ENCODE measurements at regions not wholly inside any gene's neighbourhood (a gene's known extent, or its start where the extent isn't known, plus 50 kb on each side); places are given as distances from the start of the nearest gene placed in this dataset.
"Not testable (repeated sequence)": the region's sequence is repeated elsewhere in the genome, so short reads cannot be mapped to it uniquely, and the experiment has no call there.

- DNase-seq (no peak), ATAC-seq (no peak)
- H3K4me3 Mint-ChIP-seq = no peak overlapping the region
- H3K27me3 Mint-ChIP-seq = peaks cover 2% of the 10 kb centered on the region
- POLR2A ChIA-PET = no interaction called here
- H3K36me3 Mint-ChIP-seq (ENCODE audit: low read depth) = no peaks in the 10 kb centered on the region
- no peak overlapping the region for H3K27ac Mint-ChIP-seq
- H3K4me1 Mint-ChIP-seq = no peaks in the 10 kb centered on the region
- CTCF ChIA-PET = no interaction called here
- intact Hi-C loops (cut with DNase I, micrococcal nuclease) = no loop called here
- H3K9me3 Mint-ChIP-seq (ENCODE audit: low read depth) = peaks cover 4% of the 10 kb centered on the region
Measured at GRCh38 chr7:48992816-48993215, 68.5 kb downstream of the CDC14C start.

- ChIA-PET POLR2A (no interaction called here), CTCF (interaction anchor here (0.6 to 1.6 kb wide), 3 partner anchors 10 to 318 kb away, joined by 3 read pairs; no protein-coding TSS in a partner anchor)
- Mint-ChIP-seq H3K27ac (no peak overlapping the region), H3K4me3 (no peak overlapping the region), H3K27me3 (no peaks in the 10 kb centered on the region), H3K4me1 (no peaks in the 10 kb centered on the region), H3K9me3 (ENCODE audit: low read depth) (peaks cover 13% of the 10 kb centered on the region), H3K36me3 (ENCODE audit: low read depth) (no peaks in the 10 kb centered on the region)
- DNase-seq (peak; percentile 45), ATAC-seq (peak; percentile 61)
- intact Hi-C loops (cut with DNase I, micrococcal nuclease) = loop anchor here in 1 of 2 experiments (1.0 to 5.0 kb wide), 3 partner anchors 166 to 851 kb away; no protein-coding TSS in a partner anchor
Measured at GRCh38 chr7:49001610-49002033, 77.3 kb downstream of the CDC14C start.

DNA sequence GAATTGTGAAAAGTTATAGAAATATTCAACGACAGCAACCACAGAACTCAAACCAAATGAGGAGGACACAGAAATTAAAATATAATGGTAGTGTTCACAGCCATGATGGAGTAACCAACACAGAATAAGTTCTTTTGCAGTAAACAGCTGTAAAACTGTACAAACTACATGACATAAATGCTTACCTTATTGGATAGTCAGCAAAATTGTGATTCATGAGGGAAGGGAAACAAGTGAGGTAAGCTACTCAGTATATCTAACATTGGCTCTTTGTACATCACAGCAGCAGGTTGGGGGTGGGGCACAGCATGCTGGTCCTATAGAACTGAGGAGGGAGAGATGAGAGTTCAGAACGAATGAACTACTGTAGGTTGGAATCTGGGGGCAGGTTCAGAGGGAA lies 86.4 kb downstream of the CDC14C start:
- intact Hi-C loops (cut with DNase I, micrococcal nuclease) = no loop called here

GRCh38 chr7:49014870-49015269 lies 90.5 kb downstream of the CDC14C start:
- Mint-ChIP-seq H3K4me3 (no peak overlapping the region), H3K27me3 (no peaks in the 10 kb centered on the region), H3K4me1 (no peaks in the 10 kb centered on the region), H3K36me3 (ENCODE audit: low read depth) (no peaks in the 10 kb centered on the region), H3K9me3 (ENCODE audit: low read depth) (peaks cover 8% of the 10 kb centered on the region), H3K27ac (no peak overlapping the region)
- ChIA-PET POLR2A (no interaction called here), CTCF (no interaction called here)
- intact Hi-C loops (cut with DNase I, micrococcal nuclease) = no loop called here
- ATAC-seq (no peak), DNase-seq (no peak)

More for the DNA sequence above, 86.4 kb downstream of the CDC14C start:
- ATAC-seq (no peak), DNase-seq (no peak)
- H3K36me3 Mint-ChIP-seq (ENCODE audit: low read depth) = no peaks in the 10 kb centered on the region
- H3K4me1 Mint-ChIP-seq = no peaks in the 10 kb centered on the region
- ChIA-PET POLR2A (no interaction called here), CTCF (interaction anchor here (0.9 kb wide), 1 partner anchor 9 kb away, joined by 3 read pairs; no protein-coding TSS in a partner anchor)
- no peaks in the 10 kb centered on the region for H3K27me3 Mint-ChIP-seq
- no peak overlapping the region for H3K27ac Mint-ChIP-seq
- no peak overlapping the region for H3K4me3 Mint-ChIP-seq
- H3K9me3 Mint-ChIP-seq (ENCODE audit: low read depth) = peaks cover 14% of the 10 kb centered on the region

DNA sequence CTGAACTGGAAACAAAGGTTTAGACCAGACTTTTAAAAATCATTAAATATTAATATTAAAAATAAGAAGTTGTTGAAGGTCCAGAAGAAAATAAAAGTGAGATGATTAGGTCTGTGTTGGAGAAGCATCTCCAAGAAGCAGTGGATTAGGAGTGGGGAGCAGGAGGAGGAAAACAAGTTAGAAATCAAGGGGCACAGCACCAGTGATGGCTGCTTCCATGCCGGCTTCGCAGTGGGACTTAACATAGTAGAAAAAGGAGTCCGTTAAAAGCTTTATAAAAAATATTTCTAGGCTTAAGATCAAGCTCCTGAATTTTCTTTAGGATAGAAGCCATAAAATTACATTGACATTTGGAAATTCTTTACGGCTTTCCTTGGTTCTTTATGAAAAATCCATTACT lies 95.8 kb downstream of the CDC14C start:
- Mint-ChIP-seq H3K4me3 (no peak overlapping the region), H3K9me3 (ENCODE audit: low read depth) (peaks cover 4% of the 10 kb centered on the region), H3K4me1 (no peaks in the 10 kb centered on the region), H3K27me3 (no peaks in the 10 kb centered on the region), H3K27ac (no peak overlapping the region), H3K36me3 (ENCODE audit: low read depth) (no peaks in the 10 kb centered on the region)
- POLR2A ChIA-PET = no interaction called here
- intact Hi-C loops (cut with DNase I, micrococcal nuclease) = no loop called here
- CTCF ChIA-PET = no interaction called here
- ATAC-seq (no peak), DNase-seq (no peak)

DNA sequence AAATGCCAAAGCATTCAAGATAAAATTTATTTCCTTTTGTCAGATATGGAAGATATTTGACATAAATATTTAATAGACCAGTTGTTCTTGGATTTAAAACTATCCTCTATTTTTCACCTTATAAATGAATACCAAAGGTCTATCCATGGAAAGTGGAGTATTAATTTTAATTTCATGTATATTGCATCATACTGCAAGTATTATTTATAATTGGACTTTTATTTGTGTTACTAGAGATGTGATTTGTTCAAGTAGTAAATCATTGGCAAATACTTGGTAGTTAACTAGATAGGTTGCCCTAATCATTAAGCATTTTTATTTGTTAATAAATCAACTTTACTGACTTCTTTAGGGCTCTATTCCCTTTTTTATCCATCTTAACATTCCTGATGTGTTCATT lies 98.1 kb downstream of the CDC14C start:
- H3K9me3 Mint-ChIP-seq (ENCODE audit: low read depth) = no peaks in the 10 kb centered on the region
- CTCF ChIA-PET = interaction anchor here (1.1 kb wide), 1 partner anchor 9 kb away, joined by 6 read pairs; no protein-coding TSS in a partner anchor
- DNase-seq = no peak
- POLR2A ChIA-PET = no interaction called here
- H3K36me3 Mint-ChIP-seq (ENCODE audit: low read depth) = no peaks in the 10 kb centered on the region
- no peaks in the 10 kb centered on the region for H3K27me3 Mint-ChIP-seq
- intact Hi-C loops (cut with DNase I, micrococcal nuclease) = no loop called here
- no peak overlapping the region for H3K4me3 Mint-ChIP-seq
- ATAC-seq = no peak
- H3K27ac Mint-ChIP-seq = no peak overlapping the region
- no peaks in the 10 kb centered on the region for H3K4me1 Mint-ChIP-seq

GRCh38 chr7:49023345-49024328 lies 99.3 kb downstream of the CDC14C start:
- ATAC-seq (no peak), DNase-seq (no peak)
- intact Hi-C loops (cut with DNase I, micrococcal nuclease) = no loop called here
- H3K9me3 Mint-ChIP-seq (ENCODE audit: low read depth) = no peaks in the 10 kb centered on the region
- POLR2A ChIA-PET = no interaction called here
- no peaks in the 10 kb centered on the region for H3K4me1 Mint-ChIP-seq
- no peaks in the 10 kb centered on the region for H3K36me3 Mint-ChIP-seq (ENCODE audit: low read depth)
- CTCF ChIA-PET = no interaction called here
- H3K4me3 Mint-ChIP-seq = no peak overlapping the region
- H3K27ac Mint-ChIP-seq = no peak overlapping the region
- H3K27me3 Mint-ChIP-seq = no peaks in the 10 kb centered on the region

DNA sequence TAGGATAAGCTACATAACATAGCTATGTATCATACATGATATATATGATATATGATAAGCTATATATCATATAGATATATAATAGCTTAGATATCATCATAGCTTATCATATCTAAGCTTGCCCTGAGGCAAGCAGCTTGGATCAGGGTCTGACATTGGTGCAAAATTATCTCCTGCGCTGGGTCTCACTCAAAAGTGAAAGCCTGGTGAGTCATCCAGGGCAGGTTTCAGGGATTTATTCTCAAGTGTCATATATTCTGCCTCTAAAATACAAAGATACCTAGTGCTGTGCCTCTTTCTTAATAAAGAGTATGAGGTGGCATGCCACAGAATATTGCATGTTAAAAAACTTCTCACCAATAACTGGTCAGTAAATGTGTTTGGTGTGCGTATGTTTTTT lies 105.9 kb downstream of the CDC14C start:
- CTCF ChIA-PET = interaction anchor here (2.4 kb wide), 1 partner anchor 8 kb away, joined by 6 read pairs; no protein-coding TSS in a partner anchor
- H3K4me3 Mint-ChIP-seq = no peak overlapping the region
- no peaks in the 10 kb centered on the region for H3K36me3 Mint-ChIP-seq (ENCODE audit: low read depth)
- ATAC-seq (no peak), DNase-seq (no peak)
- no peaks in the 10 kb centered on the region for H3K4me1 Mint-ChIP-seq
- no peaks in the 10 kb centered on the region for H3K27me3 Mint-ChIP-seq
- peaks cover 1% of the 10 kb centered on the region for H3K9me3 Mint-ChIP-seq (ENCODE audit: low read depth)
- POLR2A ChIA-PET = no interaction called here
- intact Hi-C loops (cut with DNase I, micrococcal nuclease) = no loop called here
- H3K27ac Mint-ChIP-seq = no peak overlapping the region

DNA sequence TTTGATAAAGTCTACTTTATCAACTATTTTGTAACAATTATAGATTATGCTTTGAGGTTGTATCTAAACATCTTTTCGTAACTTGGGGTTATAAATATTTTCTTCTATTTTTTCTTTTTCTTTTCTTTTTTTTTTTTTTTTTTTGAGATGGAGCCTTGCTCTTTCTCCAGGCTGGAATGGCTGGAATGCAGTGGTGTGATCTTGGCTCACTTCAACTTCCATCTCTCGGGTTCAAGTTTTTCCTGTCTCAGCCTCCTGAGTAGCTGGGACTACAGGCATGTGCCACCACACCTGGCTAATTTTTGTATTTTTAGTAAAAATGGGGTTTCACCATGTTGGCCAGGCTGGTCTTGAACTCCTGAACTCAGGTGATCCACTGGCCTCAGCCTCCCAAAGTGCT lies 108.8 kb downstream of the CDC14C start:
- H3K4me3 Mint-ChIP-seq; CTCF ChIA-PET; H3K27ac Mint-ChIP-seq; H3K4me1 Mint-ChIP-seq; DNase-seq; H3K9me3 Mint-ChIP-seq (ENCODE audit: low read depth); H3K36me3 Mint-ChIP-seq (ENCODE audit: low read depth); H3K27me3 Mint-ChIP-seq; ATAC-seq; intact Hi-C loops (cut with DNase I, micrococcal nuclease); POLR2A ChIA-PET: not testable (repeated sequence)

DNA sequence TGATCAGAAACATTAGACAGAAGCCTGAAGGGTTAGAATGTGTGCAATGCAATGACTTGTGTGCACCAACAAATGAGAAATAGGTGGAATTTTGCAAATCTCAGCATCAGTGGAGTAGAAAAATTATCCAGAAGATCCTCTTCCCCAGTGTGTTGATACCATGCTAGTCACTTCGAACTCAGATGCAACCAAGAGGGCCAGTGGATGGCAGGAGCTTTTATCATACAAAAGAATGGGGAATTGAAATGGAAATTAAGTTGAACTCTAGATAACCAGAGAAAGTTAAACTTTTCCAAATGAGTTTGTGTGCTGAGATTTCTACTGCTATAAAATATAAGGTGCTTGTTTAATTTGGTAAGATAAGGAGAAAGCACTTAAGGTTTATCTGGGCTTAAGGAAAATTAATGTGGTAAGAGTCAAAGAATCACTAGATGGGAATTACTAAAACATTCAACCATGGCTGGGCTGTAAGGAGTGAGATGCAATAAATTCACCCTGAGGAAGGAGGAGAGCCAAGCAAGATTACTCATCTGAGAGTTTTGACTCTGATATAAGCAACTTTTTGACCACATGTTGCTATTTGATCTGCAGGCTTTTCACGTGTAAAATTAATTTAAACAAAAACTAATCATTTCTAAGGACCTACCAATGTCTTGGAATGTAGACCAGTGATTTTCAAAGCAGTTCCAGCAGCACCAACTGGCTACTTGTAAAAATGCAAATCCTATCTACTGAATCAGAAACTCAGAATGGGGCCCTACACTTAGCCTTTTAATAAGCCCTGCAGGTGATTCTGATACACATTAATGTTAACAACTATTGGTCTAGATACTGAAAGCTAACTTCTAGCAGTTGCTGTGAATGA lies 113.2 kb downstream of the CDC14C start:
- ATAC-seq = no peak
- DNase-seq = no peak
- Mint-ChIP-seq H3K4me1 (no peaks in the 10 kb centered on the region), H3K36me3 (ENCODE audit: low read depth) (no peaks in the 10 kb centered on the region), H3K27me3 (no peaks in the 10 kb centered on the region), H3K9me3 (ENCODE audit: low read depth) (peaks cover 2% of the 10 kb centered on the region), H3K27ac (no peak overlapping the region), H3K4me3 (no peak overlapping the region)
- POLR2A ChIA-PET = no interaction called here
- CTCF ChIA-PET = no interaction called here
- intact Hi-C loops (cut with DNase I, micrococcal nuclease) = no loop called here

- no peaks in the 10 kb centered on the region for H3K36me3 Mint-ChIP-seq (ENCODE audit: low read depth)
- H3K4me3 Mint-ChIP-seq = no peak overlapping the region
- POLR2A ChIA-PET = no interaction called here
- no peak for DNase-seq
- CTCF ChIA-PET = interaction anchor here (0.7 kb wide), 1 partner anchor 777 kb away, joined by 3 read pairs; no protein-coding TSS in a partner anchor
- H3K27me3 Mint-ChIP-seq = no peaks in the 10 kb centered on the region
- peaks cover 8% of the 10 kb centered on the region for H3K9me3 Mint-ChIP-seq (ENCODE audit: low read depth)
- H3K4me1 Mint-ChIP-seq = no peaks in the 10 kb centered on the region
- H3K27ac Mint-ChIP-seq = no peak overlapping the region
- no peak for ATAC-seq
- intact Hi-C loops (cut with DNase I, micrococcal nuclease) = no loop called here
Measured at GRCh38 chr7:49038821-49039358, 114.5 kb downstream of the CDC14C start.
